CD4-positive, alpha-beta T cell treated with Interleukin-15 for 4 hours (primary cell): ENCODE measurements at regions not wholly inside any gene's neighbourhood (a gene's known extent, or its start where the extent isn't known, plus 50 kb on each side); places are given as distances from the start of the nearest gene placed in this dataset.
A peak's percentile ranks its signal among the peaks of the same experiment; 100 is the strongest.

Source experiments
- DNase-seq: peaks from one replicate; pipeline ENCODE4 v3.0.0-alpha.2; 2020; ENCODE audit warnings: low spot score

DNA sequence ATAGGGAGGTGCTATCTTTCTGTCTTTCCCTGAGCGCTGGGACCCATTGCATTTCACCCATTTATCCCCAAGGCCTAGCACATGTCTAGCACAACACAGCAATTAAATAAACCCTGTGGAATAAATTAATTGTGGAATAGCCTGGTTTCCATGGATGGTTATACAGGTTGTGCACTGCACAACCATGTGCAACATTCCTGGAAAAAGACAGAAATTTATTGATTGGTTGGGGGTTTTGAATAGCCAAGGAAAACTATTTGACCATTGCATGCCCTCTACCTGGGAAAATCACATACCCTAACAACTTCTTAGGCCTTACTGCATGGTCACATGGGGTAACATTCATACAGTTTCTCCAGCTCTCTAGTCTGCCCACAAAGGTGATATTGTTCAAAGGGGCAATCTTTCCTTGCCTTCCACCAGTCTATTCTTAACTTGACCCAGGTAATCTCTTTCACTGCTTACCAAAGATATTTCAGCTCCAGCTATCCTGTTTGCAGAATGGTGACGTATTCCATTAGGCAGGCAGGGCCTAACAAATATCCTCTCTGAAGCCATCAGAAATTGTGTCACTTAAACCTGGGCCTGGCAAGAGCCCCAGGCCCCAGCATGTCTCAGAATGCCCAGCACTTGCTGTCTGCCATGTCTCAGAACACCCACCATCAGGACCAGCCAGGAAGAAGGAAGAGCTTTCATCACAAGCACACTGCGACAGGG, 157.9 kb upstream of the RAB4A start:
- no peak for DNase-seq

DNA sequence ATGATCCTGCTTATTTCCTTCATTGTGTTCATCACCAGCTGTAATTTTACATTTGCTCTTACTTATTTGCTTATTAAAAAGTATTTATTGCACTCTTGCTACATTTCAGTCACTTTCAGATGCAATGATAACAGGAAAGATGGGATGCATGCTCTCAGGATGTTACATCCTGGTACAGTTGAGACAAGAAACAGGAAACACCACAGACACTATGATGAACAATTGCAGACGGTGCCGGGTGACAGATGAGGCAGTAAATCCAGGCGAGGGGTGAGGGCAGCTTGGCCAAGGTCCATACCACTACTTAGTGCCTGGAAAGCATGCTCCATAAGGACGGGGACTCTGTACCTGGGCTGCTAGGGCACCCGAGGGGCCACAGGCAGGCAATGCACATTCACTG, 156.6 kb upstream of the RAB4A start:
- no peak for DNase-seq

DNA sequence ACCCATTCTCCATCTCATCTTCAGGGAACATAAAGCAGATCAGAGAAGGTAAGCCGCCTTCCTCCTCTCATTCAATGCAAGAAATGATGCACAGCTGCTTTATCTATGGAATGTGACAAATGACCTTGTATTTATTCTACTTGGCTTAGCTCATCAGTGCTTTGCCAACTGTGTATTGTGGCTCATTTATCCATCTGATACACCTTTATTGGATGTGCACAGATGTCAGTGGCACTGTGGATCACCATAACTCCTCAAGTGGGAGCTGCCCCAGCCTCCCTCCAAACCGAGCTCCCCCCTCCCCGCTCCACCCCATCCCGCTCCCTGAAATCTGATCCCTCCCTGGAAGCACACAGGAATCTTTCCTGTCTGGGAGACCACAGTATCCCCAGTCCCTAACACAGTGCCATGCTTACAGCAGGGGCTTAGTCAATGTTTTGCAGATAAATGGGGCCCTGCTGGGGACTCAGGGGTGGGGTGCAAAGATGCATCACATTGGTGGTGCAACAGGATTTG, 156.0 kb upstream of the RAB4A start:
- no peak for DNase-seq

DNA sequence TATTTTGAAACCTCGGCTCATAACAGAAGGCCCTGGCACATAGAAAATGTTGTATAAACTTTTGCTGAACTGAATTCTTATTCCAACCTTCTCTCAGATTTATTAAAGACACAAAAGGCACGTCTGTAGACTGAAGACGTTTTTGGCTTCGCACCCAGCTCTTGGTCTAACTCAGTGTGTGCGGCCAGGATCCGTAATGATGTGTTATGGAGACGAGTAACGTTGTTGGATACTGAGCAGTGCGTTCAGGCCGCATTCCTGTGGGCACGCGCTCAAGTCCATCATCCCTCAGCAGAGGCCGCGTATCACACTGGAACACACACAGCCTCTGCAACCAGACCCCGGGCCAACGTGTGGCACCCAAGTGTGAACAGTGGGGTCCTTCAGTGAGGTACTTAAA, 154.8 kb upstream of the RAB4A start:
- DNase-seq = no peak

DNA sequence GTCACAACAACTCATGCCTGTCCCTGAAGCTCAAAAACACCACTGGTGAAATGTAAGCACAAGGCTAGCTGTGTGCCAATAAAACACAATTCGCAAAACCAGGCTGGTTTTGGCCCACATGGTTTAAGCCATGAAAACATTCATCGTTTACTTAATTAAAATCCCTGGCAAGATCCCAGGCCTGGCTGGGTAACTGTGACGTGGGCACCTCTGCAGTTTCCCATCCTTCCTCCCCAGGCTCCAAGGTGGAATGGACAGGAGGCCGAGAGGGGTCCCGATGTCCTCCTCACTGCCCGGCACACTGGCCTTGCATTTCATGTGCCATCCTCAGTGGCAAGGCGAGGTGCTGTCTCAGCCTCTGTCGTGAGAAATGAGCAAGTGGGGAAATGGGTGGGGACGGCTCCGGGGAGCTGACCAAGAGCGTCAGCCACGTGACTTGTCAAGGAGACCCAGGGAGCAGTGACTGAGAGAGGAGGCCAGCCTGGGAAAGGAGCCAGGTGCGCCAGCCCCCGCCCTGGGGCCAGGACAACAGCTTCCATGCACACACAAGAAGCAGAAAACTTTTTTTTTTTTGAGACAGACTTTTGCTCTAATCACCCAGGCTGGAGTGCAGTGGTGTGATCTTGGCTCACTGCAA, 153.1 kb upstream of the RAB4A start:
- no peak for DNase-seq

DNA sequence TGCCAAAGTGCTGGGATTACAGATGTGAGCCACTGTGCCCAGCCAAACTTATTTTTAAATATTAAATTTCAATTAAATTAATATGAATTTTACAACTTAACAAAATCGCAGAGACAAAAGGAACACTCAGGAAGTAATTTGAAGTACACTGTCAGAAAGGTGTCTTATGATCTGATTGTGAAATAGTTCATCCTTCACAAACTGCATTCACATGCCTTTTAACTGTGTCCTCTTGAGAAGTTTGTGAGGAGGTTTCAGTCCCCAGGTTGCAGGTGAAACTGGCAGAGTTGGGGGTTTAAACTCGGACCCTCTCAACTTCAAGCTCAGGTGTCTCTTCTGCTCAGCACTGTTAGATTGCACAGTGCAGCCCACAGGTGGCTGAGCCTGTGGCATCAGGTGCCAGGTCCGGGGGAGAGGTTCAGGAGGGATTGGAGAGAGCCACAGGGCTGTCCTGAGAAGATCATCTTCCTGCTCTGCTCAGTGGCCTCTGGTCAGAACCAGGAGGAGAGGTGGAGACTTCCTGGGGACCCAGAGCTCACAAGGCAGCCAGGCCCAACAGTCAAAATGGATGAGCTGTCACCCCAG, 152.3 kb upstream of the RAB4A start:
- DNase-seq = no peak

DNA sequence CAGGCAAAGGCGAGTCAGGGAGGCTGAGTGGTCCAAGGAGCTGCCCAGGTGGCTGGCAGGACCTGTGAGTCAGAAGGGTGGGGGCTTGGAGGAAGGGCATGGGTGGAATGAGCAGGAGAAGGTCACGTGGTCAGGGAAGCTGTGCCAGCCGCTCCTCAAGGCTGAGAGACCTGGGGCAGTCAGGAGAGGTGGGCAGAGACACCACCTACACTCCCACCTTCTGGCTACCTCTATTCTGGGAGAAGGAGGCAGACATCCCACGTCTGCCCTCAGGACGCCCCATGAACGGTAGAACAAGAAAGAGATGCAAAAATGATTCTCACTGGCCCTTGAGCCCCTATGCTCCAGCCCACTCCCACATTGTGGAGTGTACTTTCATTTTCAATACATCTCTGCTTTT, 151.8 kb upstream of the RAB4A start:
- DNase-seq = no peak

DNA sequence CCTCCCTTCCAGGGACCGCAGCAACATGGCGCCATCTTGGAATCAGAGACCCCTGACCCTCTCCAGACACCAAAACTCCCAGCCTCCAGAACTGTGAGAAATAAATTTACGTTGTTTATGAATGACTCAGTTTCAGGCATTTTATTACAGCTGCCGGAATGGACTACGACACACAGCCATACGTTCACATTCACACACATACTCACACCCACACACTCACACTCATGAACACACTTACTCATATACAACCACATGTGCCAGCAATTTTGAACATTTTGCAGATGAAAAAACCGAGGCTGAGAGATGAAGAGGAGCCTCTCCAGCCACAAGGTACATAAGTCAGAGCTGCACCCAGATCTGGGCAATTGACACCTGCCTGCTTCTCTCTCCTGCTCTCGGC, 151.0 kb upstream of the RAB4A start:
- no peak for DNase-seq

DNA sequence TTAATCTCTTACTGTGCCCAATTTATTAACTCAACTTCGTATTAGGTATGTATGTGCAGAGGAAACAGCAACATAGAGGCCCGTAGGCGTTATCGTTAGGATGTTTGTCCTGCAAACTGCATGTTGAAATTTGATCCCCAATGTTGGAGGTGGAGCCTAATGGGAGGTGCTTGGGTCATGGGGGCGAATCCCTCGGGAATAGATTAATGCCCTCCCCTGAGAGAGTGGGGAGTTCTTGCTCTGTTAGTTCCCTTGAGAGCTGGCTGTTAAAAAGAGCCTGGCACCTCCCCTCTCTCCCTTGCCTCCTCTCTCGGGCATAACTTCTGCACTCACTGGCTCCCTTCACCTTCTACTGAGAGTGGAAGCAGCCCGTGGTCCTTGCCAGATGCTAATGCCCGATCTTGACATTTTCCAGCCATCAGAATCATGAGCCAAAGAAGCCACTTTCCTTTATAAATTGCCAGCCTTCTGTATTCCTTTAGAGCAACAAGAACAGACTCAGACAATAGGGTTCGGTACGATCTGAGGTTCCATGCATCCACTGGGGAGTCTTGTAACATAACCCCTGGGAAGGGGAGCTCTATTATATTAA, 149.0 kb upstream of the RAB4A start:
- DNase-seq = no peak

DNA sequence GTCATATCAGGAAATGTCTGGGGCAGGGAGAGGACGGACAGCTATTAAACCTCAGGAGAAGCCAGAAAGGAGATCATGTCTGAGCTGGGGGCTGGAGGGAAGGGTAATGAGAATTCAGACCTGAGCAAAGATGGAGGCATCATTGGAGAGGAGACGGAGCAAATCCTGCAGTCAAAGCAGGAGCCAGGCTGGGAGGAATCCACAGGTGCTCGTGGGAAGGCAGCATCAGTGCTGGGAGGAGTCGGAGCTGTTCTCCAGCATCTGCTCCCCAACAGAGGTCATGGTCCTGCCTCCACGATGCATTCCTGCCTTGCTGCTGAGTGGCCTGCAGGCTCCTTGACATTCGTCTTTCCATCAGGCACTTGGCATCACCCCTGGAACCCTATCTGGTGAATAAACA, 148.3 kb upstream of the RAB4A start:
- DNase-seq = no peak

DNA sequence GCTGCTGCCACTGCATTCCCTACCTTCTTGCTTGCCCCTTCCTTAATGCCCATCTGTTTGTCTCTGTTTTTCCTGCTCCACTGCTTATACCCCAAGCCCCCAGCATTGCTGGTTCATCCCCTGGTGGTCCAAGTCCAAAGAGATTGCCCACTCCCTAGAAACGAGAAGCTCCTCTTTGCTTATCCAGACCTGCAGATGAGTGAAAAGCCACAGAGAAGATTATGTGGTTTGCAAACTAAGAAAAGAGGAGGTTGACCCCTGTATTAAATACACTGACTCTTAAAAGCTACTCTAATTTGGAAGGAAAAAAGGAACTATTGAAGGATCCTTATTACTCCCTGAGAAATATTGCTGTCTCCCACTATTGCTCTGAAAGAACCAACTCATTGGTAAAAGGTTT, 146.8 kb upstream of the RAB4A start:
- DNase-seq = no peak

DNA sequence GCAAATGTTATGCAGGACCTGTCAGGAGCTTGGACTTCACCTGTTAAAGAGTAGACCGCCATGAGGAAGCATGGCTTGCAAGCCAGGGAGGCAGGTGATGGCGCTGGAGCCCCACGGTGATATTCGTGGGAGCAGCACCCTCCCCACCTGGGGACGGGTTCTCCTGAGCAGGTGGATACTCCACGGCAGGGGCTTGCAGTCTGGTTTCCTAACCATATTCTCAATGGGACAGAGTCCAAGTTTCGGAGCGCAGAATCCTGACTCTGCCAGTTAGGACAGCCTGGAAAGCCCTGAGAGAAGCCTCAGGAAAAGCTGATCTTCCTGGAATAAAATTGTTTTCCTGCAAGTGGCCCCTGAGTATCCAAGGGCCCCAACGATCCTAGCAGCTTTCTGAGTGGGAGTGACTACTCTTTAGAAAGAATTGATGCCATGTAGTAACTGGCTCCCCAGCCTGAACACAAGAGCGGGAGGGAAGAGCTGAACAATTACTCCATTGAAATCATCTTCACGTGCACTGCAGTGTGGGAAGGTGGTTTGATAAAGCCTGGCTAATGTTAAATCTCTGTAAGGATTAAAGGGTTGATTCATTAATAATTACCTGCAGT, 146.3 kb upstream of the RAB4A start:
- DNase-seq = no peak

DNA sequence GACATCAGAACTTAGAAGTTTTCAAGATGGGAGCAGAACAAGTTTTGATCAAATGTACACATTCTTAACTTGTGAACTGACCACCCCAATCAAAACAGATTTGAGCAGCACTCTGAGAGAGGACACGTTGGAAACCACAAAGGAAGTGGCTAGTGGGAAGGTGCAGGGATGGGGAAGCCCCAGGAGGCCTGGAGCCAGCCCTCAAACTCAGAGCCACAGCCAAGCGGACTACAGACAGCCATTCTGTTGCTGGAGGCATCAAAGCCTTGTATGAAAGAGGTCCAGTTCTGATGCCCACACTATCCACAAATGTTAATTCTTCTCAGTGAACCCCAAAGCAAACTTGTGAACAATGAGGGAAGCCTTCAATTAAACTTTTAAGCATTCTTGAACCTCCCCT, 143.6 kb upstream of the RAB4A start:
- DNase-seq = no peak

DNA sequence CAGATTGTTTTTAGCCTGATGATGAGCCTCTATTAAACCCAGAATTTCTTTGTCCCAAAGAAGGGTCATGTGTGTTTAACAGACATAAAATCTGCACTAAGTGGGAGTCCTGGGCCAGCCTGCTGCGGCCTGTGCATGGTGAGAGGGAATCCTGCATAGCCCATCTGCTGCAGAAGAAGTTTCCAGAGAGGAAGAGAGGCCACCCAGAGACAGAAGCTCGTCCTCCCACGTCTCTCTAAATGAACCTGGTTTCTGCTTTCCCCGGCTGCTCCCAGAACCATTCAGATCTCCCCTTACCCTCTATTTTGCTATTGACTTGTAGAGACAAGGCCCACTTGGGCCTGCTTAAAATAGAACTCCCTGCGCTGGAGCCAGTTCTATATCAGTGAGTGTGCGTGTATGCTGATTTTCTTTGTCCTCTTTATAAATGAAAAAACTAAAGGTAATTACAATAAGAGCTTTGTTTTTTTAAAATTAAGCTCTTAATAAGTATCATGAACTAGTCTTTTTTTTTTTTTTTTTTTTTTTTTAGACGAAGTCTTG, 142.8 kb upstream of the RAB4A start:
- no peak for DNase-seq

DNA sequence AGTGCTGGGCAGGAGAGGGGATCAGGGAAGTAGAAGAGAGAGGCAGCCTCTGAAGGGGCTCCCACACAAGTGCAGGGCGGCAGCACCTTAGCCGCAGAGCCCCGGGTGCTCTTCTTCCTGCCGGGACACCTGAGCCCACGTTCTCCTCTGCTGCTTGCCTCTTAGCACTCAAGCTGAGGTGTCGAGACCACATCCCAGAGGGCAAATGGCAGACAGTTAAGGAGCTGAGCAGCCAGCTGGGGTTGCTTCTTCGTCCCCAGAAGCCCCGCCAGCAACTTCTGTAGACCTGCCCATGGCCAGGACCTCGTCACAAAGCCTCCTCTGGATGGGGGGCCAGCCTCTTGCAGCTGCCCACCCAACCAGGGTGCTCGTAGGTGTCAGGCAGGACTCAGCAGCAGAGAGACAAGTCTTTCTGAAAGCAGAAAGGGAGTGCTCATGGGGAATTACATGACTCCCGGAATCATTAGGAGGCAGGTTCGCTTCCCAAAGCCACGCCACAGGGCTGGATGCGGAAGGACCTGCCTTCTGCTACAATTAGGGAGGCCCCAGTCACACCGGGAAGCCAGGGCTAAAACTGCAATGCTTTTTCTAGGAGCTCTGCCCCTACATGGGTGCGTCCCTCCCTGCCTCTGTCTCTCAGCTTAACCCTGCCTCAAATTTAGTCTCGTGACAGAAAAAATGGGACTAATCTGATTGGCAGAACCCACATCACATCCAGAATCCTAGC, 141.4 kb upstream of the RAB4A start:
- peak; percentile 22 for DNase-seq

DNA sequence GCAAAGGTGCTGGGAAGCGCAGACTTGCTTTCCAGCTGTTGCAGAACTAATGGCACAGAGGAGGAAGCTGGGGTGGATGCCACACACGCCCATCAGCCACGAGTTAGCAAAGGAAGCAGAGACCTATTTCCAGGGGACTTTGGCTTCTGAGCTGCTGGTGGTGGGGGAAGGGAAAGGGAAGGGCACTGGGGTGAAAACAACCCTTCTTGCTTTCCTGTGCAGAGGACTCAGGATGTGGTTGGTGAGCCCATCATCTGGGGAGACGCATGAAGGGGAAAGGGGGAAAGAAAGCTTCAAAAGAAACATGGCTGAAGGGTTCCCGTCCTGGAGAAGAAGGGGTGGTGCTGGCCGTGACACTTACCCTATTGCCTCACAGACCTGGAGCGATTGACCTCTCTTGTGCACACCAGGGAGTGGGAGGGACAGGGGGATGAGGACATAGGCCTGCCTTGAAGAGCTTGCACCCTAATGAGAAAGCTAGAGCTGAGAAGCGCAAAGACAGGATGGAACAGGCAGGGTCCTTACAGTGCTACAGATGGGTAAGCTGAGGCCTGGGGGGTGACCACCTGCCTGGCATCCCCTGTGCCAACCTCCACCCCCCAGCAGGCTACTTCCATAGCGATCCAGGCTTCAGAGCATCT, 140.8 kb upstream of the RAB4A start:
- peak; percentile 15 for DNase-seq

DNA sequence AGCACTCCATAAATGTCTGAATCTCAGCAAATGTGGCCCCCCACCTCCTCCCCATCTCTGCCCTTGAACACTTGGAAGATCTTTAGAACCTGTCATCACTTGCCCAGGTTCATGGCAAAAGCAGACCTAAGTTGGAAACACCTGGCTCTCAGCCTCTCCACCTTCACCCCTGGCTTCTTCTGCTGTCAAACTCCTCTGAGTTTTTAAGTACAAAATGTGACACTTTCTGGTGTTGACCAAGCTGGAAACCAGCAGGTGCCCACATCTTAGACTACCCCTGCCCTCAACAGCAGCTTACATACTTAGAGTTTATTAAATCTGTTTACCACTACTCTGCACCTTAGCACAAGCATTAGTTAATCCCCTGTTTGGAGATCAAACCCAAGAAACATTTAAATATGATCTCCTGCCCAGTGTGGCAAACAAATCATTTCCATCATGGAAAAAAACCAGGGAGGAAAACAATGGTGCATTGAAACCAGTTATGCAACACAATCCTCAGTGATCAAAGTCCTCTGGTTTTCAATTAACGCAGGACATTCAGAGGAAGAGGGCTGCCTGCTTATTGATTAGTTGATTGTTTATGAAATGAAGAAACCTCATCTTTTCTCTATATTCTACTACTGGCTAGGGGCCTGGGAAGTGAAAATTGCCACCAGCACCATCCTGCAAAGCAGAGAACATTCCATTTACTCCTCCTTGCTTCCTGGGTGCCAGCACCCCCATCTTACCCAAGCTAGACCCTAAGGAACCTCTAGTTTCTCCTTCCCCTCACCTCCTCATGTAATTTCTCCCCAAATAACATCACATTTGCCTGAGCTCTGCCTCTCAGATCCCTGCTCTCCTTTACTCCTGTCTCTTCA, 139.4 kb upstream of the RAB4A start:
- DNase-seq = no peak

DNA sequence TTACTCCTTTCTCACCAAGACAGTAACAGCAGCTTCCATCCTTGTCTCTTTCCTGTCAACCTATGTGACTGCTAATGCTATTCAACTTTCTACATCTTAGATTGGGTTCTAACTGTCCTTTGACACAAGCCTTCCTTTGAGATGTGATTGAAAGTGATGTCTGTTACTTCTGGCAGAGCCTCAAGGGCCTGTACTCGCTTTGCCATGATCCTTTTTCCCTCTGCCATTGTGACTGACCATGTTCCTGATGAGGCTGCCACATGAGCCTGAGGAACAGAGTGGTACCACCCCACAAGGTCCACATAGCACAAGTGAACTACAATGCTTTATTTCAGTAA, 138.8 kb upstream of the RAB4A start:
- no peak for DNase-seq

DNA sequence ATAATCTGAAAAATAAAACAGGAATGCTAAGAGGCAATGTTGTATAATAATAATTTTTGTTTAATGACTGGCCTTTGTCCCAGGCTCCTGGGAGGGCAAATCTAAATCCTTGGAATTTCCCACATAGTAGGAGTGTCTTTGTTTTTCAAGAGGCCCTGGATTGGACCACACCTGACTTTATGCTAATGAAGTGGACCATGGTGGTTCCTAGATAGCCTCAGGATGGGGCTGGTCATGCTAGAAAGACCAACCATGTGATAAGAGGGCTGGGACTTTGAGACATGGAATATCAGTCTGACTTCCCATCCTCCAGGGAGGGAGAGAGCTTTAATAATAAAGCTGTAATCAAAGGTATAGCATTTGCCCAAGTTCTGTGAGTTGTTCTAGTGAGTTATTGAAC, 138.2 kb upstream of the RAB4A start:
- no peak for DNase-seq

DNA sequence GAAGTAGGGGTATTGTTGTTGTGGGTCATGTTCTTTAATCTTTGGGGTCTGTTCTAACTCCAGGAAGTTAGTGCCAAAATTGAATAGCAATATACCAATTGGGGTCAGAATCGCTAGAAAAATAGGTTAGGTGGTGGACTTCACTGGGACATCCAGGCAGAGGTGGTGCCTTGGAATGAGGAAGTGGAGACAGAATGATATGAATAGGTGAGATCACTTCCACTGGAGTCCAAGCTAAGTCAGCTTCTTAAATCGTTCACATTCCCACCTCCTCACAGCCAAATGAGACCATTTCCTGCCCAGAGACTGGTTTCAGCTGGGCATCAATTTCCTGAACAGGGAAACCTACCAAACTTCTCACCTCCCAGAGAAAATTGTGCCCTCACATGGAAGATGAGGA, 137.8 kb upstream of the RAB4A start:
- no peak for DNase-seq
